ENCODE measurements at regions not wholly inside any gene's neighbourhood (a gene's known extent, or its start where the extent isn't known, plus 50 kb on each side); places are given as distances from the start of the nearest gene placed in this dataset.

- no peak for DNase-seq (ENCODE audit: low read depth in 3 of 3, low spot score in 2 of 3)
These were observed 1509.2 kb downstream of the CDH11 start for GRCh38 chr16:63612462-63613227.

GRCh38 chr16:63606778-63607177 is 1515.1 kb downstream of the CDH11 start:
- no peak for DNase-seq (ENCODE audit: low read depth in 3 of 3, low spot score in 2 of 3)

GRCh38 chr16:63602206-63602927 is 1519.5 kb downstream of the CDH11 start:
- no peak for DNase-seq (ENCODE audit: low read depth in 3 of 3, low spot score in 2 of 3)

- no peak for DNase-seq (ENCODE audit: low read depth in 3 of 3, low spot score in 2 of 3)
These were observed 1525.1 kb downstream of the CDH11 start for GRCh38 chr16:63596716-63597115.

- no peak for DNase-seq (ENCODE audit: low read depth in 3 of 3, low spot score in 2 of 3)
These were observed 1529.0 kb downstream of the CDH11 start for GRCh38 chr16:63592852-63593251.

GRCh38 chr16:63581570-63581969 is 1540.3 kb downstream of the CDH11 start:
- no peak for DNase-seq (ENCODE audit: low read depth in 3 of 3, low spot score in 2 of 3)

- no peak for DNase-seq (ENCODE audit: low read depth in 3 of 3, low spot score in 2 of 3)
These were observed 1542.6 kb upstream of the CDH8 start for GRCh38 chr16:63578791-63579190.

- DNase-seq (ENCODE audit: low read depth in 3 of 3, low spot score in 2 of 3) = no peak
These were observed 1541.7 kb upstream of the CDH8 start for GRCh38 chr16:63577891-63578290.

GRCh38 chr16:63575041-63575440 is 1538.8 kb upstream of the CDH8 start:
- DNase-seq (ENCODE audit: low read depth in 3 of 3, low spot score in 2 of 3) = no peak

GRCh38 chr16:63568164-63568563 is 1531.9 kb upstream of the CDH8 start:
- no peak for DNase-seq (ENCODE audit: low read depth in 3 of 3, low spot score in 2 of 3)

- DNase-seq (ENCODE audit: low read depth in 3 of 3, low spot score in 2 of 3) = no peak
These were observed 1527.7 kb upstream of the CDH8 start for GRCh38 chr16:63563819-63564505.

- no peak for DNase-seq (ENCODE audit: low read depth in 3 of 3, low spot score in 2 of 3)
These were observed 1517.7 kb upstream of the CDH8 start for GRCh38 chr16:63553980-63554379.

GRCh38 chr16:63539276-63539675 is 1503.0 kb upstream of the CDH8 start:
- DNase-seq (ENCODE audit: low read depth in 3 of 3, low spot score in 2 of 3) = no peak

- DNase-seq (ENCODE audit: low read depth in 3 of 3, low spot score in 2 of 3) = no peak
These were observed 1494.7 kb upstream of the CDH8 start for GRCh38 chr16:63530974-63531373.

GRCh38 chr16:63530208-63530607 is 1494.0 kb upstream of the CDH8 start:
- DNase-seq (ENCODE audit: low read depth in 3 of 3, low spot score in 2 of 3) = no peak

- DNase-seq (ENCODE audit: low read depth in 3 of 3, low spot score in 2 of 3) = no peak
These were observed 1491.2 kb upstream of the CDH8 start for GRCh38 chr16:63527404-63527803.

- no peak for DNase-seq (ENCODE audit: low read depth in 3 of 3, low spot score in 2 of 3)
These were observed 1480.2 kb upstream of the CDH8 start for GRCh38 chr16:63516394-63516793.

- DNase-seq (ENCODE audit: low read depth in 3 of 3, low spot score in 2 of 3) = no peak
These were observed 1476.7 kb upstream of the CDH8 start for GRCh38 chr16:63512910-63513309.

GRCh38 chr16:63497408-63497807 is 1461.2 kb upstream of the CDH8 start:
- DNase-seq (ENCODE audit: low read depth in 3 of 3, low spot score in 2 of 3) = peak in 1 of 3 donors; percentile 3

GRCh38 chr16:63496282-63496681 is 1460.0 kb upstream of the CDH8 start:
- DNase-seq (ENCODE audit: low read depth in 3 of 3, low spot score in 2 of 3) = no peak

- no peak for DNase-seq (ENCODE audit: low read depth in 3 of 3, low spot score in 2 of 3)
These were observed 1452.7 kb upstream of the CDH8 start for GRCh38 chr16:63488955-63489354.

GRCh38 chr16:63481060-63481459 is 1444.8 kb upstream of the CDH8 start:
- no peak for DNase-seq (ENCODE audit: low read depth in 3 of 3, low spot score in 2 of 3)
